H1 (cell line): ENCODE measurements at regions not wholly inside any gene's neighbourhood (a gene's known extent, or its start where the extent isn't known, plus 50 kb on each side); places are given as distances from the start of the nearest gene placed in this dataset.

Source experiments
- CTCF ChIA-PET: fragments of 300-600 bp; sonication (Branson Sonifier 250); formaldehyde crosslinking; loops from one replicate; lab custom pipeline; 2021; ENCODE audit not compliant: partially characterized antibody; lab: Charles Lee
- POLR2A ChIA-PET: fragments of 300-600 bp; sonication (Branson Sonifier 250); formaldehyde crosslinking; loops from one replicate; lab custom pipeline; 2021; ENCODE audit warnings: inconsistent platforms; ENCODE audit not compliant: partially characterized antibody; lab: Charles Lee
- DNase-seq, 2 experiments: peaks; one replicate each; pipeline versions ENCODE4 v3.0.0 to v3.0.0-alpha.2; 2010 to 2022; ENCODE audit warnings: low spot score in 2 of 2, low read depth in 1 of 2, mixed read lengths in 1 of 2
- FAIRE-seq: peaks from 2 replicates; lab custom pipeline; 2011; peaks lifted over from hg19 to GRCh38; lab: Jason Lieb, UNC
- H2AFZ ChIP-seq: 2 replicates; pipeline ENCODE4 v1.8.1; 2012; ENCODE audit warnings: low read length, inconsistent platforms
- H2AK5ac ChIP-seq: 2 replicates; pipeline ENCODE4 v1.6.1; 2013; ENCODE audit warnings: low read depth, low read length
- H2BK120ac ChIP-seq: replicated peaks from 2 replicates; pipeline ENCODE3; 2013; ENCODE audit warnings: low read depth, low read length, inconsistent platforms
- H2BK12ac ChIP-seq: 2 replicates; pipeline ENCODE4 v1.6.1; 2013; ENCODE audit warnings: low read depth, low read length
- H2BK15ac ChIP-seq: 2 replicates; pipeline ENCODE4 v1.6.1; 2013; ENCODE audit warnings: low read length
- H2BK20ac ChIP-seq: 2 replicates; pipeline ENCODE4 v1.6.1; 2013; ENCODE audit warnings: low read length
- H2BK5ac ChIP-seq: 2 replicates; pipeline ENCODE4 v1.6.1; 2013; ENCODE audit warnings: low read depth, low read length
- H3K14ac ChIP-seq: 2 replicates; pipeline ENCODE4 v1.6.1; 2013; ENCODE audit warnings: inconsistent platforms; ENCODE audit not compliant: insufficient read length
- H3K18ac ChIP-seq: 2 replicates; pipeline ENCODE4 v1.6.1; 2013; ENCODE audit warnings: low read length; ENCODE audit errors: extremely low read depth
- H3K23ac ChIP-seq: 2 replicates; pipeline ENCODE4 v1.6.1; 2013; ENCODE audit warnings: inconsistent platforms; ENCODE audit not compliant: insufficient read length
- H3K23me2 ChIP-seq: 2 replicates; pipeline ENCODE4 v1.6.1; 2013; ENCODE audit warnings: low read depth, low read length
- H3K27ac ChIP-seq: 2 replicates; pipeline ENCODE4 v1.6.1; 2011; ENCODE audit warnings: low read depth, low read length, inconsistent platforms
- H3K27me3 ChIP-seq, 4 experiments: replicated peaks in 1 of 4; 1 replicate in 1 of 4; 2 replicates in 3 of 4; pipeline versions ENCODE4 v1.6.1 to v1.8.1; 2011 to 2013; ENCODE audit warnings: low read length in 3 of 4, mild to moderate bottlenecking in 3 of 4, inconsistent platforms in 2 of 4, mixed read lengths in 2 of 4, moderate library complexity in 1 of 4; ENCODE audit not compliant: control insufficient read depth in 3 of 4, insufficient read depth in 3 of 4; ENCODE audit errors: extremely low read depth in 1 of 4
- H3K36me3 ChIP-seq, 4 experiments: 2 replicates each; pipeline versions ENCODE4 v1.6.1 to v1.8.1; 2011 to 2013; ENCODE audit warnings: mild to moderate bottlenecking in 4 of 4, low read length in 3 of 4, moderate library complexity in 2 of 4, control low read depth in 1 of 4, inconsistent platforms in 1 of 4; ENCODE audit not compliant: insufficient read depth in 4 of 4, control insufficient read depth in 2 of 4
- H3K4ac ChIP-seq: replicated peaks from 2 replicates; pipeline ENCODE3; 2013; ENCODE audit warnings: low read length, low read depth, mixed read lengths, inconsistent platforms; ENCODE audit not compliant: insufficient read length
- H3K4me1 ChIP-seq, 4 experiments: replicated peaks in 1 of 4; 1 replicate in 1 of 4; 2 replicates in 3 of 4; pipeline versions ENCODE4 v1.6.1 to v1.8.1; 2011 to 2013; ENCODE audit warnings: low read length in 3 of 4, inconsistent platforms in 2 of 4, mixed read lengths in 1 of 4; ENCODE audit not compliant: insufficient read depth in 4 of 4, control insufficient read depth in 3 of 4
- H3K4me2 ChIP-seq, 2 experiments: 2 replicates each; pipeline versions ENCODE4 v1.6.1 to v1.8.1; 2011 to 2013; ENCODE audit warnings: low read depth in 2 of 2, low read length in 2 of 2, control low read depth in 1 of 2, inconsistent platforms in 1 of 2, mild to moderate bottlenecking in 1 of 2; ENCODE audit not compliant: insufficient read depth in 1 of 2
- H3K4me3 ChIP-seq, 4 experiments: fragments of 200-600, 300-600 bp in 1 of 4; sonication (generic), shearing (Covaris generic), sonication (Bioruptor Twin) in 1 of 4; 2 replicates each; pipeline versions ENCODE4 v1.5.1 to v1.8.1; 2011 to 2016; ENCODE audit warnings: low read length in 4 of 4, low read depth in 3 of 4, control low read depth in 2 of 4, inconsistent platforms in 2 of 4, mild to moderate bottlenecking in 2 of 4, mixed read lengths in 1 of 4, moderate library complexity in 1 of 4; ENCODE audit not compliant: insufficient read depth in 2 of 4; ENCODE audit errors: extremely low read depth in 1 of 4
- H3K56ac ChIP-seq: replicated peaks from 2 replicates; pipeline ENCODE3; 2013; ENCODE audit warnings: low read depth, mild to moderate bottlenecking, mixed read lengths, low read length, inconsistent platforms; ENCODE audit not compliant: insufficient read length
- H3K79me1 ChIP-seq: 2 replicates; pipeline ENCODE4 v1.6.1; 2013; ENCODE audit warnings: low read depth, low read length, control low read depth
- H3K79me2 ChIP-seq, 2 experiments: 2 replicates each; pipeline versions ENCODE4 v1.6.1 to v1.8.1; 2012 to 2013; ENCODE audit warnings: low read length in 2 of 2, mild to moderate bottlenecking in 2 of 2, inconsistent platforms in 1 of 2; ENCODE audit not compliant: insufficient read depth in 2 of 2, control insufficient read depth in 1 of 2
- H3K9ac ChIP-seq, 4 experiments: replicated peaks in 1 of 4; 1 replicate in 1 of 4; 2 replicates in 3 of 4; pipeline versions ENCODE4 v1.6.1 to v1.8.1; 2011 to 2013; ENCODE audit warnings: low read depth in 3 of 4, low read length in 3 of 4, control low read depth in 2 of 4, mild to moderate bottlenecking in 2 of 4, moderate library complexity in 2 of 4, inconsistent platforms in 1 of 4; ENCODE audit errors: extremely low read depth in 1 of 4
- H3K9me3 ChIP-seq, 2 experiments: 2 replicates each; pipeline versions ENCODE4 v1.6.1 to v1.8.1; 2012 to 2013; ENCODE audit warnings: mild to moderate bottlenecking in 2 of 2, moderate library complexity in 2 of 2, control low read depth in 1 of 2, inconsistent platforms in 1 of 2, low read depth in 1 of 2, low read length in 1 of 2, mixed read lengths in 1 of 2; ENCODE audit not compliant: insufficient read depth in 2 of 2
- H4K20me1 ChIP-seq, 2 experiments: replicated peaks in 1 of 2; 2 replicates each; pipeline versions ENCODE3 to v1.8.1; 2011 to 2013; ENCODE audit warnings: inconsistent platforms in 2 of 2, low read length in 2 of 2, mild to moderate bottlenecking in 1 of 2; ENCODE audit not compliant: insufficient read depth in 2 of 2, control insufficient read depth in 1 of 2
- H4K5ac ChIP-seq: 2 replicates; pipeline ENCODE4 v1.6.1; 2013; ENCODE audit warnings: low read length, low read depth, mixed read lengths, inconsistent platforms; ENCODE audit not compliant: insufficient read length
- H4K8ac ChIP-seq: 2 replicates; pipeline ENCODE4 v1.8.0; 2013; ENCODE audit warnings: mild to moderate bottlenecking, moderate library complexity, low read length, inconsistent platforms; ENCODE audit not compliant: insufficient read depth; ENCODE audit errors: extremely low read depth
- H4K91ac ChIP-seq: replicated peaks from 2 replicates; pipeline ENCODE3; 2013; ENCODE audit warnings: low read length, mixed read lengths, inconsistent platforms; ENCODE audit not compliant: insufficient read length
- ASH2L ChIP-seq: fragments of 200-600, 300-600 bp; sonication (generic); IDR thresholded peaks from one replicate; pipeline ENCODE4 v1.7.1; 2017; ENCODE audit warnings: low read length
- ATF3 ChIP-seq: IDR thresholded peaks from 2 replicates; pipeline ENCODE4 v1.6.1; 2011; ENCODE audit warnings: low read depth, mild to moderate bottlenecking, low read length; ENCODE audit not compliant: insufficient read depth
- CBX5 ChIP-seq: fragments of 300-800, 300-1000 bp; sonication (generic); IDR thresholded peaks from 2 replicates; pipeline ENCODE4 v1.7.1; 2016; ENCODE audit warnings: antibody characterized with exemption, low read length, low read depth
- CEBPB ChIP-seq: IDR thresholded peaks from 2 replicates; pipeline ENCODE4 v1.6.1; 2012; ENCODE audit warnings: low read depth, low read length
- CTCF ChIP-seq, 3 experiments: IDR thresholded peaks; 1 replicate in 2 of 3; 2 replicates in 1 of 3; pipeline versions ENCODE4 v1.5.1 to v1.6.1; 2011; ENCODE audit warnings: low read length in 3 of 3, mild to moderate bottlenecking in 3 of 3, inconsistent platforms in 2 of 3, low read depth in 1 of 3, moderate library complexity in 1 of 3; ENCODE audit not compliant: insufficient read depth in 1 of 3; ENCODE audit errors: control extremely low read depth in 1 of 3
- HDAC2 ChIP-seq, 2 experiments: fragments of 300-600 bp in 1 of 2; sonication (generic) in 1 of 2; IDR thresholded peaks; 2 replicates each; pipeline ENCODE4 v1.6.1; 2011 to 2012; ENCODE audit warnings: low read depth in 2 of 2, low read length in 2 of 2, mild to moderate bottlenecking in 2 of 2, moderate library complexity in 2 of 2, borderline replicate concordance in 1 of 2, inconsistent platforms in 1 of 2
- JUND ChIP-seq: IDR thresholded peaks from 2 replicates; pipeline ENCODE4 v1.6.1; 2011; ENCODE audit warnings: mild to moderate bottlenecking, improper control_type of control experiment, low read length
- POU5F1 ChIP-seq: IDR thresholded peaks from 2 replicates; pipeline ENCODE4 v1.6.1; 2011; ENCODE audit warnings: low read depth, mild to moderate bottlenecking, low read length, moderate library complexity
- RBBP5 ChIP-seq: IDR thresholded peaks from 2 replicates; pipeline ENCODE4 v1.7.1; 2012; ENCODE audit warnings: low read depth, mild to moderate bottlenecking, inconsistent platforms, low read length, moderate library complexity, borderline replicate concordance
- SUZ12 ChIP-seq: fragments of 200-600 bp; sonication (generic); IDR thresholded peaks from 2 replicates; pipeline ENCODE4 v1.6.1; 2012; ENCODE audit warnings: mild to moderate bottlenecking, inconsistent platforms, low read length, moderate library complexity, mixed read lengths
- WGBS, 2 experiments: shearing (Covaris generic) in 1 of 2; methylation state at CpG; one replicate each; pipeline versions ENCODE4 v1.1.6 to v1.1.7; 2013 to 2015; ENCODE audit warnings: low lambda C conversion rate in 2 of 2, mixed read lengths in 2 of 2, inconsistent platforms in 1 of 2, low coverage in 1 of 2, missing lambda C conversion rate in 1 of 2; ENCODE audit not compliant: insufficient replicate concordance in 2 of 2, insufficient coverage in 1 of 2, insufficient read length in 1 of 2; ENCODE audit errors: extremely low coverage in 1 of 2, missing lambda C conversion rate in 1 of 2; 5-methylcytosine and 5-hydroxymethylcytosine counted together

- H3K27ac ChIP-seq = no peak overlapping the region
- DNase-seq (no peak), FAIRE-seq (no peak)
- CTCF ChIA-PET = interaction anchor here (0.6 to 1.4 kb wide), 3 partner anchors 14 to 451 kb away, joined by 3 to 4 read pairs (median 4); no protein-coding TSS in a partner anchor
- H3K18ac ChIP-seq = no peak overlapping the region
- no peak overlapping the region for H4K8ac ChIP-seq
- no peak overlapping the region for H4K91ac ChIP-seq
- no peak overlapping the region for H3K4ac ChIP-seq
- H3K9ac ChIP-seq = no peak overlapping the region; a peak in 1 of 7 replicates
- no peak overlapping the region for H2BK20ac ChIP-seq
- 92% methylated on average over 8 of the region's 8 CpGs; no CpG with 5 or more reads in 1 of the 2 experiments for WGBS, 2 experiments
- no peak overlapping the region for H4K5ac ChIP-seq
- H2BK120ac ChIP-seq = no peak overlapping the region
- no peaks in the 10 kb centered on the region for H3K79me1 ChIP-seq
- H4K20me1 ChIP-seq = no peaks in the 10 kb centered on the region
- H3K56ac ChIP-seq = no peak overlapping the region
- no peak overlapping the region for H3K4me3 ChIP-seq
- H2AFZ ChIP-seq = no peak overlapping the region
- no peak overlapping the region for H2BK12ac ChIP-seq
- H2BK15ac ChIP-seq = no peak overlapping the region
- H3K23me2 ChIP-seq = no peaks in the 10 kb centered on the region
- no peaks in the 10 kb centered on the region for H3K36me3 ChIP-seq
- POLR2A ChIA-PET = no interaction called here
- peaks cover 0 to 6% (median 2%) of the 10 kb centered on the region in 4 experiments; a peak in 3 of 7 replicates for H3K4me1 ChIP-seq
- no peak overlapping the region for H3K23ac ChIP-seq
- no peaks in the 10 kb centered on the region for H3K9me3 ChIP-seq
- H3K79me2 ChIP-seq = no peaks in the 10 kb centered on the region
- no peaks in the 10 kb centered on the region for H3K27me3 ChIP-seq
- H2BK5ac ChIP-seq = no peak overlapping the region
- no peak overlapping the region for H3K14ac ChIP-seq
- H2AK5ac ChIP-seq = no peak overlapping the region
- no peak overlapping the region for H3K4me2 ChIP-seq
- TF ChIP-seq RBBP5 (no peak), JUND (no peak), SUZ12 (no peak), POU5F1 (no peak), CEBPB (no peak), ASH2L (no peak), ATF3 (no peak), CTCF (IDR thresholded peaks at IDR 0.05; ENCODE audit: control extremely low read depth in 1 of 3, insufficient read depth in 1 of 3, low read depth in 1 of 3, low read length in 3 of 3) (no peak), CBX5 (no peak), HDAC2 (IDR thresholded peaks at IDR 0.05; ENCODE audit: borderline replicate concordance in 1 of 2, low read depth in 2 of 2, low read length in 2 of 2) (no peak)
Observed at GRCh38 chr16:51576498-51577195, 425.6 kb upstream of the SALL1 start.
